Neural cell (in vitro differentiated cells): ENCODE measurements at regions not wholly inside any gene's neighbourhood (a gene's known extent, or its start where the extent isn't known, plus 50 kb on each side); places are given as distances from the start of the nearest gene placed in this dataset.

Experiments
- EP300 ChIP-seq: fragments of 450-650 bp; conservative IDR thresholded peaks from 2 replicates; pipeline ENCODE4 v1.6.1; 2014; ENCODE audit warnings: antibody characterized with exemption, mild to moderate bottlenecking, moderate library complexity; ENCODE audit not compliant: poor library complexity, severe bottlenecking
- EZH2 ChIP-seq: fragments of 200-600, 300-800 bp; shearing (Covaris generic), sonication (generic); IDR thresholded peaks from 2 replicates; pipeline ENCODE4 v1.6.1; 2014; ENCODE audit warnings: antibody characterized with exemption, low read length, borderline replicate concordance, mild to moderate bottlenecking; ENCODE audit not compliant: insufficient read depth, poor library complexity, severe bottlenecking
- MXI1 ChIP-seq: fragments of 450-650 bp; conservative IDR thresholded peaks from 2 replicates; pipeline ENCODE4 v1.6.1; 2014; ENCODE audit warnings: antibody characterized with exemption, mild to moderate bottlenecking; ENCODE audit not compliant: poor library complexity, severe bottlenecking
- POLR2AphosphoS5 ChIP-seq: IDR thresholded peaks from 2 replicates; pipeline ENCODE4 v1.6.1; 2012
- RAD21 ChIP-seq: fragments of 450-650 bp; conservative IDR thresholded peaks from 2 replicates; pipeline ENCODE4 v1.6.1; 2014; ENCODE audit warnings: antibody characterized with exemption, mild to moderate bottlenecking, moderate library complexity
- SMC3 ChIP-seq: fragments of 450-650 bp; conservative IDR thresholded peaks from 2 replicates; pipeline ENCODE4 v1.6.1; 2014; ENCODE audit warnings: antibody characterized with exemption, mild to moderate bottlenecking, moderate library complexity; ENCODE audit not compliant: poor library complexity
- TAF1 ChIP-seq: IDR thresholded peaks from 2 replicates; pipeline ENCODE4 v1.6.1; 2012; ENCODE audit warnings: low read depth
- TF ChIP-seq, protein P1 (sequence below): fragments of 450-650 bp; IDR thresholded peaks from 2 replicates; pipeline ENCODE4 v1.5.1; 2014; ENCODE audit warnings: antibody characterized with exemption, mild to moderate bottlenecking, moderate library complexity; ENCODE audit not compliant: poor library complexity, severe bottlenecking
- TF ChIP-seq, protein P2 (sequence below): IDR thresholded peaks from 2 replicates; pipeline ENCODE4 v1.6.1; 2012; ENCODE audit warnings: borderline replicate concordance

DNA sequence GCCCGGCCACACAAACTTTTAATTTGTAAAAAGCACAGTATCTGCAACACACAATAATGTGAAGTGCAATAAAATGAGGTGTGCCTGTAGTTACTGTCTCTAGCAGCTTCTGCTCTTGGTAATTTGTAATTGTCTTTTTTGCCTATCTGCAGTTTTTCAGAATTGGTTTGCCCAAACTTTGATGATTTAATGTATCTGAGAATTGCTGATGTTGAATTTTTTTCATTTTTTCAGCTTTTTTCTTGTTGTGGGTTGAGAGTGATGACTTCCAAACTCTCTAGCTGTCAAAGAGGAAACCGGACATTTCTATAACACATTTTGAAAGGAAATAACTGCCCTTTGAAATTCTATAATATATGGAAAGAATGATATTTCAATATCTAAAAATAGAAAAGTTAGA is 236.9 kb downstream of the RERGL start:
- TF ChIP-seq, protein P1, sequence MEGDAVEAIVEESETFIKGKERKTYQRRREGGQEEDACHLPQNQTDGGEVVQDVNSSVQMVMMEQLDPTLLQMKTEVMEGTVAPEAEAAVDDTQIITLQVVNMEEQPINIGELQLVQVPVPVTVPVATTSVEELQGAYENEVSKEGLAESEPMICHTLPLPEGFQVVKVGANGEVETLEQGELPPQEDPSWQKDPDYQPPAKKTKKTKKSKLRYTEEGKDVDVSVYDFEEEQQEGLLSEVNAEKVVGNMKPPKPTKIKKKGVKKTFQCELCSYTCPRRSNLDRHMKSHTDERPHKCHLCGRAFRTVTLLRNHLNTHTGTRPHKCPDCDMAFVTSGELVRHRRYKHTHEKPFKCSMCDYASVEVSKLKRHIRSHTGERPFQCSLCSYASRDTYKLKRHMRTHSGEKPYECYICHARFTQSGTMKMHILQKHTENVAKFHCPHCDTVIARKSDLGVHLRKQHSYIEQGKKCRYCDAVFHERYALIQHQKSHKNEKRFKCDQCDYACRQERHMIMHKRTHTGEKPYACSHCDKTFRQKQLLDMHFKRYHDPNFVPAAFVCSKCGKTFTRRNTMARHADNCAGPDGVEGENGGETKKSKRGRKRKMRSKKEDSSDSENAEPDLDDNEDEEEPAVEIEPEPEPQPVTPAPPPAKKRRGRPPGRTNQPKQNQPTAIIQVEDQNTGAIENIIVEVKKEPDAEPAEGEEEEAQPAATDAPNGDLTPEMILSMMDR = no peak
- no peak for TF ChIP-seq TAF1
- no peak for TF ChIP-seq POLR2AphosphoS5
- TF ChIP-seq, protein P2, sequence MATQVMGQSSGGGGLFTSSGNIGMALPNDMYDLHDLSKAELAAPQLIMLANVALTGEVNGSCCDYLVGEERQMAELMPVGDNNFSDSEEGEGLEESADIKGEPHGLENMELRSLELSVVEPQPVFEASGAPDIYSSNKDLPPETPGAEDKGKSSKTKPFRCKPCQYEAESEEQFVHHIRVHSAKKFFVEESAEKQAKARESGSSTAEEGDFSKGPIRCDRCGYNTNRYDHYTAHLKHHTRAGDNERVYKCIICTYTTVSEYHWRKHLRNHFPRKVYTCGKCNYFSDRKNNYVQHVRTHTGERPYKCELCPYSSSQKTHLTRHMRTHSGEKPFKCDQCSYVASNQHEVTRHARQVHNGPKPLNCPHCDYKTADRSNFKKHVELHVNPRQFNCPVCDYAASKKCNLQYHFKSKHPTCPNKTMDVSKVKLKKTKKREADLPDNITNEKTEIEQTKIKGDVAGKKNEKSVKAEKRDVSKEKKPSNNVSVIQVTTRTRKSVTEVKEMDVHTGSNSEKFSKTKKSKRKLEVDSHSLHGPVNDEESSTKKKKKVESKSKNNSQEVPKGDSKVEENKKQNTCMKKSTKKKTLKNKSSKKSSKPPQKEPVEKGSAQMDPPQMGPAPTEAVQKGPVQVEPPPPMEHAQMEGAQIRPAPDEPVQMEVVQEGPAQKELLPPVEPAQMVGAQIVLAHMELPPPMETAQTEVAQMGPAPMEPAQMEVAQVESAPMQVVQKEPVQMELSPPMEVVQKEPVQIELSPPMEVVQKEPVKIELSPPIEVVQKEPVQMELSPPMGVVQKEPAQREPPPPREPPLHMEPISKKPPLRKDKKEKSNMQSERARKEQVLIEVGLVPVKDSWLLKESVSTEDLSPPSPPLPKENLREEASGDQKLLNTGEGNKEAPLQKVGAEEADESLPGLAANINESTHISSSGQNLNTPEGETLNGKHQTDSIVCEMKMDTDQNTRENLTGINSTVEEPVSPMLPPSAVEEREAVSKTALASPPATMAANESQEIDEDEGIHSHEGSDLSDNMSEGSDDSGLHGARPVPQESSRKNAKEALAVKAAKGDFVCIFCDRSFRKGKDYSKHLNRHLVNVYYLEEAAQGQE = no peak
- TF ChIP-seq EZH2 = no peak
- no peak for TF ChIP-seq RAD21
- no peak for TF ChIP-seq EP300
- no peak for TF ChIP-seq MXI1
- no peak for TF ChIP-seq SMC3
